ENCODE measurements at regions not wholly inside any gene's neighbourhood (a gene's known extent, or its start where the extent isn't known, plus 50 kb on each side); places are given as distances from the start of the nearest gene placed in this dataset.

- peaks cover 0 to 18% (median 9%) of the 10 kb centered on the region in 8 donors for H3K9me3 ChIP-seq
- TF ChIP-seq CTCF (IDR thresholded peaks at IDR 0.05 in 8 of 11, conservative IDR thresholded peaks at IDR 0.05 in 3 of 11): no peak
- no peak for TF ChIP-seq POLR2AphosphoS5 (IDR thresholded peaks at IDR 0.05)
- no peak for TF ChIP-seq POLR2A (IDR thresholded peaks at IDR 0.05)
- H3K4me1 ChIP-seq: no peaks in the 10 kb centered on the region
- no peaks in the 10 kb centered on the region for H3K36me3 ChIP-seq
- no peak overlapping the region for H3K4me3 ChIP-seq
- intact Hi-C loops (cut with DNase I; ENCODE audit: low total_unique reads): no loop called here
- H3K27me3 ChIP-seq (replicated peaks in 1 of 7): no peaks in the 10 kb centered on the region
- 82 to 95% (median 88%) methylated on average over 3 of the region's 3 CpGs for WGBS, 5 donors
- no peak for DNase-seq
- H3K27ac ChIP-seq: no peak overlapping the region
These were observed 900.8 kb downstream of the SLC4A3 start for GRCh38 chr2:220528180-220528675.

DNA sequence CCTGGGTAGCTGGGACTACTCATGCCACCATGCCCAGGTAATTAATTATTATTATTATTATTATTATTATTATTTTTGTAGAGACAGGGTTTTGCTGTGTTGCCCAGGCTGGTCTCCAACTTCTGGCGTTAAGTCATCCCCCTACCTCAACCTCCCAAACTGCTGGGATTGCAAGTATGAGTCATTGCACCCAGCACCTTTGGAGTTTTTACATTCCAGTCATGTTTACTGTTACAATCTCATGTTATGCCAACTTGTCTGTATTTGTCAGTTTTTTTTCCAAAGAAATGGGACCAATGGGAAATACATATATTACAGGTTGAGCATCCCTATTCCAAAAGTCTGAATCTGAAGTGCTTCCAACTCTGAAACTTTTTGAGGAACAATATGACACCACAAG lies 903.8 kb downstream of the SLC4A3 start:
- no peak overlapping the region for H3K27ac ChIP-seq
- no peak for DNase-seq
- H3K4me1 ChIP-seq: no peaks in the 10 kb centered on the region
- H3K27me3 ChIP-seq (replicated peaks in 1 of 7): no peaks in the 10 kb centered on the region
- intact Hi-C loops (cut with DNase I; ENCODE audit: low total_unique reads): no loop called here
- TF ChIP-seq POLR2AphosphoS5 (IDR thresholded peaks at IDR 0.05): no peak
- no peak for TF ChIP-seq POLR2A (IDR thresholded peaks at IDR 0.05)
- no peak for TF ChIP-seq CTCF (IDR thresholded peaks at IDR 0.05 in 8 of 11, conservative IDR thresholded peaks at IDR 0.05 in 3 of 11)
- no peak overlapping the region for H3K4me3 ChIP-seq
- no peaks in the 10 kb centered on the region for H3K36me3 ChIP-seq
- WGBS, 5 donors: 81 to 97% (median 90%) methylated on average over 1 of the region's 1 CpG
- peaks cover 0 to 27% (median 16%) of the 10 kb centered on the region in 8 donors for H3K9me3 ChIP-seq

DNA sequence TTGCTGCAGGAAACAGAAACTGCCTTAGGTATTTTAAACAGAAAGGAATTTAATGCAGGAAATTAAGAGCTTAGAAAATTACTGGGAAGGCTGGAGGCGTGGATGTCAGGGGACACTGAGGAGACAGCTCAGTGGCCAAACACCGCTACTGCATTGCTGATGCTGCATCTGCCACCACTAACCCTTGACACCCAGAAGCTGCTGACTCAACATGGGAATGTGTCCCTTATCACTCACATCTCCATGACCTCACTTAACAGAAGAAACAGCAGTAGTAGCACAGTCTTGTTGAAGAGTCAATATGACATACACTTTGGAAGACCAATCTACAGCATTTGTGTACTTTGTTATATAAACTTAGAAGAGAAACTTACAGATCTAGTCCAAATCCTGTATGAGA lies 906.1 kb downstream of the SLC4A3 start:
- TF ChIP-seq POLR2A (IDR thresholded peaks at IDR 0.05) (no peak), POLR2AphosphoS5 (IDR thresholded peaks at IDR 0.05) (no peak), CTCF (IDR thresholded peaks at IDR 0.05 in 8 of 11, conservative IDR thresholded peaks at IDR 0.05 in 3 of 11) (peak in 1 of 11 experiments; percentile 24)
- H3K4me1 ChIP-seq: no peaks in the 10 kb centered on the region
- WGBS, 5 donors: 63 to 87% (median 67%) methylated on average over 2 of the region's 2 CpGs

GRCh38 chr2:220539481-220539880 lies 912.1 kb downstream of the SLC4A3 start:
- WGBS, 5 donors: 64 to 84% (median 76%) methylated on average over 5 of the region's 5 CpGs
- Histone ChIP-seq H3K27ac (no peak overlapping the region), H3K27me3 (replicated peaks in 1 of 7) (no peaks in the 10 kb centered on the region), H3K4me1 (no peaks in the 10 kb centered on the region), H3K4me3 (no peak overlapping the region), H3K36me3 (no peaks in the 10 kb centered on the region), H3K9me3 (peaks cover 0 to 24% (median 9%) of the 10 kb centered on the region in 8 donors)
- no peak for DNase-seq
- intact Hi-C loops (cut with DNase I; ENCODE audit: low total_unique reads): no loop called here
- TF ChIP-seq CTCF (IDR thresholded peaks at IDR 0.05 in 8 of 11, conservative IDR thresholded peaks at IDR 0.05 in 3 of 11): no peak

More for the DNA sequence above, 906.1 kb downstream of the SLC4A3 start:
- no peak overlapping the region for H3K27ac ChIP-seq
- H3K4me3 ChIP-seq: no peak overlapping the region
- H3K36me3 ChIP-seq: no peaks in the 10 kb centered on the region
- H3K27me3 ChIP-seq (replicated peaks in 1 of 7): no peaks in the 10 kb centered on the region
- H3K9me3 ChIP-seq: peaks cover 0 to 27% (median 16%) of the 10 kb centered on the region in 8 donors
- intact Hi-C loops (cut with DNase I; ENCODE audit: low total_unique reads): no loop called here
- no peak for DNase-seq
